ENCODE measurements at regions not wholly inside any gene's neighbourhood (a gene's known extent, or its start where the extent isn't known, plus 50 kb on each side); places are given as distances from the start of the nearest gene placed in this dataset.

DNA sequence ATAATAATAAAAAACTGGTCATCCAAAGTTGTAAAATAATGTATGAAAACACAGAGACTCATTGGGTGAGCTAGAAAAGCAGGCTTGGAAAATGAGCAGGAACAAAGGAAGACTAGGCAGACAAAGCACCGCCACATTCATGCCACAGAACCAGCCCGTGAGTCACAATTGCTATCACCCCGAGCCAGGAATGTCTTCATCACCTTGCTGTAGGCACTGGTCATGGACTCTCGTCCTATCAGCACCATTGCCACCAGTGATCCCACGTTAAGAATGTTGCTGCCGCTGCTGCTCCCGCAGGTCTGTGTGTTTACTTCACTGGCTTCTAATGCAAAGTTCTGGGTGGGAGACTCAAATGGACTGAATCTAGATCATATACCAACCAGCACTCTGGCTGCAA lies 417.9 kb downstream of the PID1 start:
- Mint-ChIP-seq H3K4me3 (no peak overlapping the region), H3K9me3 (peaks cover 0 to 14% (median 8%) of the 10 kb centered on the region in 7 donors), H3K36me3 (no peaks in the 10 kb centered on the region), H3K4me1 (no peaks in the 10 kb centered on the region), H3K27me3 (ENCODE audit: low read depth in 3 of 3) (no peaks in the 10 kb centered on the region), H3K27ac (no peak overlapping the region)
- Histone ChIP-seq H3K4me2 (replicated peaks; ENCODE audit: extremely low read depth, low read length, poor library complexity, severe bottlenecking) (no peak overlapping the region), H3K4me1 (ENCODE audit: control insufficient read depth in 1 of 2, insufficient read depth in 2 of 2, low read length in 2 of 2) (no peaks in the 10 kb centered on the region), H4K20me1 (ENCODE audit: insufficient read depth, low read length) (no peaks in the 10 kb centered on the region), H2AFZ (ENCODE audit: insufficient read depth, low read depth, low read length, poor library complexity, severe bottlenecking) (no peak overlapping the region), H3K36me3 (replicated peaks in 1 of 2; ENCODE audit: control insufficient read depth in 1 of 2, insufficient read depth in 2 of 2, low read length in 2 of 2) (no peaks in the 10 kb centered on the region), H3K9me3 (replicated peaks in 1 of 2; ENCODE audit: control insufficient read depth in 1 of 2, insufficient read depth in 1 of 2, low read length in 2 of 2) (peaks cover 4 to 9% of the 10 kb centered on the region in 2 donors), H3K79me2 (ENCODE audit: insufficient read depth, low read length) (no peaks in the 10 kb centered on the region), H3K27ac (ENCODE audit: low read depth in 1 of 2, low read length in 2 of 2) (no peak overlapping the region), H3K4me3 (replicated peaks in 1 of 3; ENCODE audit: low read depth in 2 of 3, low read length in 3 of 3) (no peak overlapping the region), H3K27me3 (ENCODE audit: control insufficient read depth in 2 of 2, insufficient read depth in 2 of 2, low read length in 2 of 2) (no peaks in the 10 kb centered on the region), H3K9ac (ENCODE audit: insufficient read depth, low read length, poor library complexity, severe bottlenecking) (no peak overlapping the region)
- DNase-seq = no peak
- intact Hi-C loops (cut with micrococcal nuclease) = no loop called here
- TF ChIP-seq CTCF (IDR thresholded peaks at IDR 0.05) = no peak
- WGBS (ENCODE audit: insufficient coverage) = 92% methylated on average over 5 of the region's 7 CpGs

- no peak overlapping the region for H2AFZ ChIP-seq (ENCODE audit: insufficient read depth, low read depth, low read length, poor library complexity, severe bottlenecking)
These were observed 422.4 kb downstream of the PID1 start for GRCh38 chr2:228848638-228849037.

More at GRCh38 chr2:228848638-228849037, 422.4 kb downstream of the PID1 start:
- 86% methylated on average over 3 of the region's 5 CpGs for WGBS (ENCODE audit: insufficient coverage)
- DNase-seq = no peak
- H3K4me1 Mint-ChIP-seq = no peaks in the 10 kb centered on the region
- H3K4me3 ChIP-seq (replicated peaks in 1 of 3; ENCODE audit: low read depth in 2 of 3, low read length in 3 of 3) = no peak overlapping the region
- H3K27ac ChIP-seq (ENCODE audit: low read depth in 1 of 2, low read length in 2 of 2) = no peak overlapping the region
- no peaks in the 10 kb centered on the region for H3K36me3 ChIP-seq (replicated peaks in 1 of 2; ENCODE audit: control insufficient read depth in 1 of 2, insufficient read depth in 2 of 2, low read length in 2 of 2)
- no peaks in the 10 kb centered on the region for H3K36me3 Mint-ChIP-seq
- no peak overlapping the region for H3K9ac ChIP-seq (ENCODE audit: insufficient read depth, low read length, poor library complexity, severe bottlenecking)
- H3K27me3 ChIP-seq (ENCODE audit: control insufficient read depth in 2 of 2, insufficient read depth in 2 of 2, low read length in 2 of 2) = no peaks in the 10 kb centered on the region
- intact Hi-C loops (cut with micrococcal nuclease) = no loop called here
- no peak for TF ChIP-seq CTCF (IDR thresholded peaks at IDR 0.05)
- H3K4me3 Mint-ChIP-seq = no peak overlapping the region
- H3K79me2 ChIP-seq (ENCODE audit: insufficient read depth, low read length) = no peaks in the 10 kb centered on the region
- peaks cover 6 to 12% of the 10 kb centered on the region in 2 donors for H3K9me3 ChIP-seq (replicated peaks in 1 of 2; ENCODE audit: control insufficient read depth in 1 of 2, insufficient read depth in 1 of 2, low read length in 2 of 2)
- peaks cover 0 to 10% (median 6%) of the 10 kb centered on the region in 7 donors for H3K9me3 Mint-ChIP-seq
- H3K27ac Mint-ChIP-seq = no peak overlapping the region
- no peaks in the 10 kb centered on the region for H3K27me3 Mint-ChIP-seq (ENCODE audit: low read depth in 3 of 3)
- H3K4me1 ChIP-seq (ENCODE audit: control insufficient read depth in 1 of 2, insufficient read depth in 2 of 2, low read length in 2 of 2) = no peaks in the 10 kb centered on the region
- no peaks in the 10 kb centered on the region for H4K20me1 ChIP-seq (ENCODE audit: insufficient read depth, low read length)
- no peak overlapping the region for H3K4me2 ChIP-seq (replicated peaks; ENCODE audit: extremely low read depth, low read length, poor library complexity, severe bottlenecking)

Data from CD14-positive monocyte (primary cell).